Neural progenitor cell (in vitro differentiated cells): ENCODE measurements at regions not wholly inside any gene's neighbourhood (a gene's known extent, or its start where the extent isn't known, plus 50 kb on each side); places are given as distances from the start of the nearest gene placed in this dataset.

Source experiments
- DNase-seq: peaks from one replicate; pipeline ENCODE4 v3.0.0-alpha.2; 2016; ENCODE audit warnings: low spot score
- H2AFZ ChIP-seq: fragments of 200-600 bp; sonication (generic); replicated peaks from 2 replicates; pipeline ENCODE4 v1.6.1; 2016; ENCODE audit warnings: antibody characterized with exemption
- H3F3A ChIP-seq: fragments of 200-600 bp; sonication (generic); 2 replicates; pipeline ENCODE4 v1.6.1; 2016; ENCODE audit warnings: antibody characterized with exemption, low read depth
- H3K27ac ChIP-seq: fragments of 200-600 bp; sonication (generic); 2 replicates; pipeline ENCODE4 v1.5.1; 2016; ENCODE audit warnings: mild to moderate bottlenecking
- H3K27me3 ChIP-seq: fragments of 200-600 bp; sonication (generic); 2 replicates; pipeline ENCODE4 v1.6.1; 2016; ENCODE audit warnings: mild to moderate bottlenecking, moderate library complexity
- H3K36me3 ChIP-seq: fragments of 200-600 bp; sonication (generic); 2 replicates; pipeline ENCODE4 v1.5.1; 2016
- H3K4me1 ChIP-seq: fragments of 200-600 bp; sonication (generic); 2 replicates; pipeline ENCODE4 v1.6.1; 2016; ENCODE audit warnings: mixed run types
- H3K4me2 ChIP-seq: fragments of 200-600 bp; sonication (generic); 2 replicates; pipeline ENCODE4 v1.6.1; 2016
- H3K4me3 ChIP-seq: fragments of 200-600 bp; sonication (generic); 2 replicates; pipeline ENCODE4 v1.5.1; 2016
- H3K79me2 ChIP-seq: fragments of 200-600 bp; sonication (generic); 2 replicates; pipeline ENCODE4 v1.6.1; 2016; ENCODE audit warnings: low read depth
- H3K9ac ChIP-seq: fragments of 200-600 bp; sonication (generic); 2 replicates; pipeline ENCODE4 v1.6.1; 2016
- H3K9me3 ChIP-seq: fragments of 200-600 bp; sonication (generic); 2 replicates; pipeline ENCODE4 v1.5.1; 2016; ENCODE audit warnings: low read depth
- H4K20me1 ChIP-seq: fragments of 200-600 bp; sonication (generic); 2 replicates; pipeline ENCODE4 v1.6.1; 2016; ENCODE audit warnings: low read depth
- H3K27ac Mint-ChIP-seq: 3 replicates; pipeline ENCODE4 v1.8.0; 2021; ENCODE audit warnings: mixed read lengths
- H3K27me3 Mint-ChIP-seq: 2 replicates; pipeline ENCODE4 v1.8.0; 2022; ENCODE audit warnings: low read depth, mild to moderate bottlenecking, inconsistent platforms, moderate library complexity, mixed read lengths; ENCODE audit not compliant: insufficient read depth
- H3K36me3 Mint-ChIP-seq: 3 replicates; pipeline ENCODE4 v1.8.0; 2021; ENCODE audit warnings: mixed read lengths
- H3K4me1 Mint-ChIP-seq: 3 replicates; pipeline ENCODE4 v1.8.0; 2021; ENCODE audit warnings: mixed read lengths
- H3K4me3 Mint-ChIP-seq: 3 replicates; pipeline ENCODE4 v1.8.0; 2021; ENCODE audit warnings: mild to moderate bottlenecking, moderate library complexity, mixed read lengths
- H3K9me3 Mint-ChIP-seq: 3 replicates; pipeline ENCODE4 v1.8.0; 2020; ENCODE audit warnings: mixed read lengths
- CTCF ChIP-seq: fragments of 200-600 bp; sonication (generic); IDR thresholded peaks from 2 replicates; pipeline ENCODE4 v1.5.1; 2017; ENCODE audit warnings: antibody characterized with exemption, mild to moderate bottlenecking
- EZH2 ChIP-seq: fragments of 200-600 bp; sonication (generic); IDR thresholded peaks from 2 replicates; pipeline ENCODE4 v1.6.1; 2017; ENCODE audit warnings: antibody characterized with exemption, mild to moderate bottlenecking, moderate library complexity
- EZH2phosphoT487 ChIP-seq: fragments of 200-600 bp; sonication (generic); IDR thresholded peaks from 2 replicates; pipeline ENCODE4 v1.6.1; 2017; ENCODE audit warnings: antibody characterized with exemption

DNA sequence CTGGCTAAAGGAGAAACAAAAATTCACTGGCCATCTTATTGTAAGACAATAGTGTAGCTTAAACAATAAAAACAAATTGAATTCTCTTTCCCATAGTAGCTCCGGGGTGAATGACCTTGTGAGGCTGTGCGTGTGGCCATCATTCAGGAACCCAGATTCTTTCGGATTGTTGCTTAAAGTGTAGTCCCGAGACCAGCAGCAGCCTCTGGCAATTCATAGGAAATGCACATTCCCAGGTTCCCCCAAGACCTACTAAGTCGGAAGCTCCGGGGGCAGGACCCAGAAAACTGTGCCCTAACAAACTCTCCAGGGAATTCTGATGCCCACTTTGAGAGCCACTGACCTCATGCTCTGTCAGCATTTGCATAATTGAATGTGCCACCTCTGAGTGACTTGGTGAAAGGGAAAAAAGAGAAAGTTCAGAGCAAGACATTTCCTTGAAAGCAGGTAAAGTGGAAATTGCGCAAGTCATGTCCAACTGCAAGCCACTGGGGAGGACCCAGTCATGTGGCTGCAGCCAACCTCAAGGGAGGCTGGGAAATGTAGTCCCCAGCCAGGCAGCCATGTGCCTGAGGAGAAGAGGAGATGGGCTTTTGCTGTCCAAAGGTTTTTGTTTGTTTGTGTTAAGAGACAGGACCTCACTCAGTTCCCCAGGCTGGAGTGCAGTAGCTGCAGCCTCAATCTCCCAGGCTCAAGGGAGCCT is 50.7 kb upstream of the PNMA8B start:
- H3K27ac Mint-ChIP-seq = no peak overlapping the region
- peaks cover 21% of the 10 kb centered on the region for H3K9me3 Mint-ChIP-seq
- peak overlapping the region; percentile 62 for H3K4me2 ChIP-seq
- H3K4me1 ChIP-seq = no peaks in the 10 kb centered on the region
- H3K79me2 ChIP-seq = no peaks in the 10 kb centered on the region
- TF ChIP-seq CTCF (no peak), EZH2 (no peak), EZH2phosphoT487 (no peak)
- H3K36me3 Mint-ChIP-seq = no peaks in the 10 kb centered on the region
- H2AFZ ChIP-seq = peak overlapping the region; percentile 85
- DNase-seq = peak; percentile 51
- peaks cover 8% of the 10 kb centered on the region for H3K4me1 Mint-ChIP-seq
- H3K4me3 ChIP-seq = peak overlapping the region; percentile 20
- H3F3A ChIP-seq = no peaks in the 10 kb centered on the region
- H3K27me3 Mint-ChIP-seq = peaks cover 9% of the 10 kb centered on the region
- H3K27ac ChIP-seq = no peak overlapping the region
- H3K9me3 ChIP-seq = peaks cover 8% of the 10 kb centered on the region
- H3K27me3 ChIP-seq = no peaks in the 10 kb centered on the region
- H3K36me3 ChIP-seq = no peaks in the 10 kb centered on the region
- H3K4me3 Mint-ChIP-seq = no peak overlapping the region
- no peaks in the 10 kb centered on the region for H4K20me1 ChIP-seq
- no peak overlapping the region for H3K9ac ChIP-seq

DNA sequence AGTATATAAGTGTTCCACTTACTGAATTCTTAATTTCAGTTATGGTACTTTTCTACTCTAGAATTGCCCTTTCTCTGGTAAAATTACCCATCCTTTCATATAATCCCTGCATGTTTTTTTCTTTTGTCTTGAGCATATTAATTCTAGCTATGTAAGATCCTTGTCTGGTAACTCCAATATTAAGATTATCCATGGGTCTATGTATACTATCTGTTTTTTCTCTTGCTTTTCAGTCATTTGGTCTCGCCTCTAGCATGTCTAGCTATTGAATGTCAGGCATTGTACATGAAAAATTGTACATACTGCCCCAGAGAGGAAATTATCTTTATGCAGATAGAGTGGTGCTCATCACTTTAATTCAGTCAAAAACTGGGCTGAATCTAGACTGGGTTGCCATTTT is 50.4 kb upstream of the CALM3 start:
- Histone ChIP-seq H3K27me3 (no peaks in the 10 kb centered on the region), H3K4me1 (no peaks in the 10 kb centered on the region), H3K9ac (no peak overlapping the region), H3K79me2 (no peaks in the 10 kb centered on the region), H3K27ac (no peak overlapping the region), H4K20me1 (no peaks in the 10 kb centered on the region), H3K36me3 (no peaks in the 10 kb centered on the region), H3K9me3 (peaks cover 8% of the 10 kb centered on the region), H2AFZ (no peak overlapping the region), H3K4me3 (no peak overlapping the region), H3F3A (no peaks in the 10 kb centered on the region), H3K4me2 (no peak overlapping the region)
- Mint-ChIP-seq H3K27ac (no peak overlapping the region), H3K27me3 (peaks cover 5% of the 10 kb centered on the region), H3K4me3 (no peak overlapping the region), H3K9me3 (peaks cover 39% of the 10 kb centered on the region), H3K36me3 (no peaks in the 10 kb centered on the region), H3K4me1 (peaks cover 4% of the 10 kb centered on the region)
- TF ChIP-seq EZH2 = no peak
- no peak for TF ChIP-seq CTCF
- no peak for TF ChIP-seq EZH2phosphoT487
- DNase-seq = no peak

DNA sequence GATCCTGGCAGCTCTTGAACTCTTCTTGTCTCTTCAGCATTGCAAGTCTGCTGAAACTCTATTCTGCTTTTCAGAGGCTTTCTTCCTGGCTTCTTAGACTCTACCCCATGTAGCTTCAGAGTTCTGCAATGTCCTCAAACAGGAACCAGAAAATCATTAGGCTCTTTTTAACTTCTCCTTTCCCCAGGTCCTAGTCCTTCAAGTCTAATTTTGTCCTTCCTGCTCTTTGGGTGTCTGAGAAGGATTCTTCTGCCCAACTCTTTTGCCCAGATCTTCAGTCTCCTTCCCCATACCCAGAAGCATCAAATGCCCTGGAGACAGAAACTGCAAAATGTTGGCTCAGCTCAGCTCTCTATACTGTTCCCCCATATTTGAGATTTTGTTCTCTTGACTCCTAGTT is 50.0 kb upstream of the CALM3 start:
- peaks cover 40% of the 10 kb centered on the region for H3K9me3 Mint-ChIP-seq
- no peaks in the 10 kb centered on the region for H3K36me3 Mint-ChIP-seq
- DNase-seq = no peak
- no peak overlapping the region for H3K4me3 ChIP-seq
- no peak overlapping the region for H3K4me2 ChIP-seq
- H3K27me3 Mint-ChIP-seq = peaks cover 5% of the 10 kb centered on the region
- H3K27ac ChIP-seq = no peak overlapping the region
- H3K9ac ChIP-seq = no peak overlapping the region
- no peak overlapping the region for H2AFZ ChIP-seq
- H4K20me1 ChIP-seq = no peaks in the 10 kb centered on the region
- peaks cover 4% of the 10 kb centered on the region for H3K4me1 Mint-ChIP-seq
- H3F3A ChIP-seq = no peaks in the 10 kb centered on the region
- H3K9me3 ChIP-seq = peaks cover 8% of the 10 kb centered on the region
- H3K27me3 ChIP-seq = no peaks in the 10 kb centered on the region
- no peaks in the 10 kb centered on the region for H3K4me1 ChIP-seq
- H3K27ac Mint-ChIP-seq = no peak overlapping the region
- H3K4me3 Mint-ChIP-seq = peak overlapping the region; percentile 7
- no peak for TF ChIP-seq CTCF
- no peak for TF ChIP-seq EZH2
- TF ChIP-seq EZH2phosphoT487 = no peak
- no peaks in the 10 kb centered on the region for H3K79me2 ChIP-seq
- H3K36me3 ChIP-seq = no peaks in the 10 kb centered on the region
